ENCODE measurements at regions not wholly inside any gene's neighbourhood (a gene's known extent, or its start where the extent isn't known, plus 50 kb on each side); places are given as distances from the start of the nearest gene placed in this dataset.

DNA sequence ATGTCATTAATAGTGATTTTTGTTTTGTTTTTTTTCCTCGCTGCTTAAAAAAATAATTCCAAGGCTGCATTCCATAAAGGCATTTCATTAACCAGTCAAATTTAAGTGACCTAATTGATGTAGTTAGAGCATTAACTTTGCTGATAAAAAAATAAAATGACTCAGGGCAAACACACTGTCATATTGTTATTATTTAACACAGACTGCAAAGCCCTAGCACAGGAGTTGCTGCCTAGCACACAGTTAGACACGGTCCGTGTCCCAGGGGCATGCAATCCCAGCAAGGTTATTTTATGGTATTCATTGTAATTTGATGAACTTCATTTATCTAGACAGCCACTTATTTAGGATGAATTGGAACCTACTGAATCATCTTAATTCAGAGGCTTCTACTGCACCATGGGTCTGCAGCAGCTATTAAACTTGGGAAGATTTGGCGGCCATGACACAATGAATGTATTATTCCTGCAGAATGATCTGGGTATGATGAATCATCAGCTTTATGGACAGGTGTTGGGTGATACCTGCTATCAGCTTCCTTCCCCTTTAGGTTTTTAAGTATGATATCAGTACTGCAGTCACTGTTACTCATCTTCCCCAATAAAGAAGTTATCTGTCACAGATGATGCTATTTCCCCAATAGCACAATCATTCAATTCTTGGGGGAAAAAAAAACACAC, 182.7 kb downstream of the PPARGC1A start:
- Histone ChIP-seq H3K4me3 (no peak overlapping the region), H3K27ac (no peak overlapping the region)
- DNase-seq (ENCODE audit: low spot score) = no peak
- TF ChIP-seq, protein P1, sequence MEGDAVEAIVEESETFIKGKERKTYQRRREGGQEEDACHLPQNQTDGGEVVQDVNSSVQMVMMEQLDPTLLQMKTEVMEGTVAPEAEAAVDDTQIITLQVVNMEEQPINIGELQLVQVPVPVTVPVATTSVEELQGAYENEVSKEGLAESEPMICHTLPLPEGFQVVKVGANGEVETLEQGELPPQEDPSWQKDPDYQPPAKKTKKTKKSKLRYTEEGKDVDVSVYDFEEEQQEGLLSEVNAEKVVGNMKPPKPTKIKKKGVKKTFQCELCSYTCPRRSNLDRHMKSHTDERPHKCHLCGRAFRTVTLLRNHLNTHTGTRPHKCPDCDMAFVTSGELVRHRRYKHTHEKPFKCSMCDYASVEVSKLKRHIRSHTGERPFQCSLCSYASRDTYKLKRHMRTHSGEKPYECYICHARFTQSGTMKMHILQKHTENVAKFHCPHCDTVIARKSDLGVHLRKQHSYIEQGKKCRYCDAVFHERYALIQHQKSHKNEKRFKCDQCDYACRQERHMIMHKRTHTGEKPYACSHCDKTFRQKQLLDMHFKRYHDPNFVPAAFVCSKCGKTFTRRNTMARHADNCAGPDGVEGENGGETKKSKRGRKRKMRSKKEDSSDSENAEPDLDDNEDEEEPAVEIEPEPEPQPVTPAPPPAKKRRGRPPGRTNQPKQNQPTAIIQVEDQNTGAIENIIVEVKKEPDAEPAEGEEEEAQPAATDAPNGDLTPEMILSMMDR (IDR thresholded peaks at IDR 0.05) = no peak

DNA sequence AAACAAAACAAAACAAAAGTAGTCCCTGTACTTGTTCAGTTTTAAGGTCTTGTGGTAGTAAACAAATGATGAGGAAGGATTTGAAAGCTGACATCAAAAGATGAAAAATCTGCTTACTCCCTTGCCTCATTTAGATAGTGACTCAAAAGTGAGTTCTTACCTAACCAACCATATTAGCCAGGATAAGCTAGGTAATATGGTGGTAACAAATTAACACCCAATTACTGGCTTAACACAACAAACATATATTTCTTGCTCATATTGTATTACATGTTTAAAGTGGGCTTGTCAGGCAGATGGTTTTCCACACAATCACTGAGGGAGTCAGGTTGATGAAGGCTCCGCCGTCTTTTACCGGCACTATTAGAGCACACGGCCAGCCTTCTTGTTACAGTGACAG, 189.7 kb downstream of the PPARGC1A start:
- no peak for DNase-seq (ENCODE audit: low spot score)
- Histone ChIP-seq H3K4me3 (no peak overlapping the region), H3K27ac (no peak overlapping the region)
- TF ChIP-seq, protein P1 (IDR thresholded peaks at IDR 0.05) = no peak

DNA sequence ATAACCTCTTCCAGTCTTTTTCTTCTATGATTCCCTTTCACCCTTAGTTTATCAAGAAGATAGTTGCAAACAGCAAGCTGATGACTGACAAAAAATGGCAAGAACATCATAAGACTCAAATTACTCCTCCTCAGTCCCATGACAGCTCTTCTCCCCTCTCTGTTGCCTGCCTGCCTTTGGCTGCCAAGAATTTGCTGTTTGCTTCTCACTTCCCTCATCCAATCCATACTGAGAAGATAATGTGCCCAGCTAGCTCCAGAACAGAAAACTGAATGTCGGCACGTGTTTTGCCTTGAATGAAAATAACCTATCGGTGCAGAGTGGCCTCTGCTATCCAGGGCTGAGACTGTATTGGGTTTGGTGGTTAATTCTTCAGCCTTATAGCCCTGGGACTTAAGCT, 192.1 kb downstream of the PPARGC1A start:
- TF ChIP-seq, protein P1 (IDR thresholded peaks at IDR 0.05) = no peak
- DNase-seq (ENCODE audit: low spot score) = no peak
- H3K27ac ChIP-seq = no peak overlapping the region
- no peak overlapping the region for H3K4me3 ChIP-seq

- Histone ChIP-seq H3K4me3 (no peak overlapping the region), H3K27ac (no peak overlapping the region)
- DNase-seq (ENCODE audit: low spot score) = no peak
- TF ChIP-seq, protein P1 (IDR thresholded peaks at IDR 0.05) = no peak
Observed at GRCh38 chr4:23697001-23697528, 192.8 kb downstream of the PPARGC1A start.

DNA sequence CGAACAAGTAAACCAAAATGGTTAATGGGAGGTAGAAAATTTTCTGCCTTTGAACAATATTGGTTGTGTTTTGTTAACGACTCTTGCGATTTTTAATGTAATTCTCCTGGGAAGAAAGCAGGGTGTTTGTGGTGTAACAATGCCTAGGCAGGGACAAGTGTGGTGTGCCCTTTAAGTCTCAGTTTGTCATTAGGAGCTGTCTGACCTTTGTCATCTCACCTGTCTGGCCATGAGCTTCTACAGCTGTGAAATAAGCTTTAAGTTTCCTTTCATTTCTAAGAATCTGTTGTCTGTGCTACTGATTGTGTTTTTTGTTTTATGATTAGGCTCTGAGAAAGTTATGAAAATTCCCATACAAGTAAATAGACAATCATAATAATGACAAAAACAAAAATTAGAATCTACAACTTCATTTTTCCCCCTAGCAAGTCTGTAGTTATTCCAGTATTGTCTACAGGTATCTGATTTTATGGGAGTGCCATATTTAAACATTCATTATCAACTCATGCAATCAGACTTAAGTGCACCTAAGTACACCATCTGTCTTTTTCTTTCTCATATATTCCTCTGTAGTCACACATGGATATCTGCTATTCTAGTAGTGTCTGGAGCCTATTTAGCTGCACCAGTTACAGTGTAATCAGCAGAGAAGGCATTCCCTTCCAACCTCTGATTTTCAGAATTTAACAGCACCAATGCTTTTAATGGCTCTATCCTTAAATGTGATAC, 203.5 kb downstream of the PPARGC1A start:
- H3K27ac ChIP-seq = no peak overlapping the region
- no peak overlapping the region for H3K4me3 ChIP-seq
- no peak for DNase-seq (ENCODE audit: low spot score)
- TF ChIP-seq, protein P1 (IDR thresholded peaks at IDR 0.05) = no peak

DNA sequence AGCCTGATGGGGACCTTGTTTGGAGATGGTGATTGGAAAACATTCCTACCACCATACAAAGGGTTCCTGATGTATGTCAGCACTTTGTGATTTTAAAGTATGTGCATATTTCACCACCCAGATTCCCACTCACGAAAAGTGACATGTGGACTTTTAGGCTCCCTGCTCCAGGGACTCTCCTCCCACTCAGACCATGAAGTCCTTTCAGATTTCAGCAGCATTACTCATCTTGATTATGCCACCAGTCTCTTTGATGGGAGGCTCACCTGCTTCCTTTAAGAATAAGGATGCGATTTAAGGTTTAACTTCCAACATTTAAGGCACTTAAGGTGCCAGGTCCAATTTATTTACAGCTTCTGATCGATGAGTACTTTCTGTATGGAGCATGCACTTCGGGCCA, 204.4 kb downstream of the PPARGC1A start:
- TF ChIP-seq, protein P1 (IDR thresholded peaks at IDR 0.05) = no peak
- Histone ChIP-seq H3K27ac (no peak overlapping the region), H3K4me3 (no peak overlapping the region)
- no peak for DNase-seq (ENCODE audit: low spot score)

Data from coronary artery (tissue), 2 donors.